MM.1S (cell line): ENCODE measurements at regions not wholly inside any gene's neighbourhood (a gene's known extent, or its start where the extent isn't known, plus 50 kb on each side); places are given as distances from the start of the nearest gene placed in this dataset.

ENCODE experiments used
- DNase-seq: peaks from one replicate; pipeline ENCODE4 v3.0.0-alpha.2; 2015
- H2AFZ ChIP-seq: fragments of 300-600 bp; sonication (generic); 2 replicates; pipeline ENCODE4 v1.6.0; 2016; ENCODE audit warnings: antibody characterized with exemption, low read length
- H3F3A ChIP-seq: fragments of 300-600 bp; sonication (generic); 2 replicates; pipeline ENCODE4 v1.6.1; 2016; ENCODE audit warnings: mild to moderate bottlenecking, antibody characterized with exemption, low read length, moderate library complexity, mixed read lengths; ENCODE audit not compliant: insufficient read depth
- H3K27ac ChIP-seq: fragments of 300-600 bp; sonication (generic); 2 replicates; pipeline ENCODE4 v1.5.1; 2016; ENCODE audit warnings: mild to moderate bottlenecking, low read length
- H3K27me3 ChIP-seq: fragments of 300-600 bp; sonication (generic); replicated peaks from 2 replicates; pipeline ENCODE4 v1.6.0; 2016; ENCODE audit warnings: low read length; ENCODE audit not compliant: insufficient read depth
- H3K36me3 ChIP-seq: fragments of 300-600 bp; sonication (generic); replicated peaks from 2 replicates; pipeline ENCODE4 v1.6.1; 2016; ENCODE audit warnings: mild to moderate bottlenecking, low read length, mixed read lengths; ENCODE audit not compliant: insufficient read depth
- H3K4me1 ChIP-seq: fragments of 300-600 bp; sonication (generic); 2 replicates; pipeline ENCODE4 v1.6.1; 2016; ENCODE audit warnings: low read length, mixed read lengths
- H3K4me2 ChIP-seq: fragments of 300-600 bp; sonication (generic); 2 replicates; pipeline ENCODE4 v1.6.0; 2016; ENCODE audit warnings: low read depth, low read length
- H3K4me3 ChIP-seq: fragments of 300-600 bp; sonication (generic); 2 replicates; pipeline ENCODE4 v1.5.1; 2016; ENCODE audit warnings: low read length, mixed read lengths
- H3K79me2 ChIP-seq: fragments of 300-600 bp; sonication (generic); 2 replicates; pipeline ENCODE4 v1.6.1; 2016; ENCODE audit warnings: mixed run types, low read length, mixed read lengths
- H3K9ac ChIP-seq: fragments of 300-600 bp; sonication (generic); 2 replicates; pipeline ENCODE4 v1.6.1; 2016; ENCODE audit warnings: low read length, mixed read lengths
- H3K9me2 ChIP-seq: fragments of 300-600 bp; sonication (generic); replicated peaks from 2 replicates; pipeline ENCODE4 v1.6.1; 2016; ENCODE audit warnings: mild to moderate bottlenecking, low read length, mixed read lengths; ENCODE audit not compliant: insufficient read depth
- H3K9me3 ChIP-seq: fragments of 300-600 bp; sonication (generic); replicated peaks from 2 replicates; pipeline ENCODE4 v1.6.1; 2016; ENCODE audit warnings: mild to moderate bottlenecking, low read length, mixed read lengths; ENCODE audit not compliant: insufficient read depth
- H4K20me1 ChIP-seq: fragments of 300-600 bp; sonication (generic); 2 replicates; pipeline ENCODE4 v1.6.1; 2016; ENCODE audit warnings: mild to moderate bottlenecking, low read length, moderate library complexity, mixed read lengths; ENCODE audit not compliant: insufficient read depth
- CTCF ChIP-seq: fragments of 300-600 bp; sonication (generic); IDR thresholded peaks from 2 replicates; pipeline ENCODE4 v1.5.1; 2016; ENCODE audit warnings: antibody characterized with exemption, low read length, mixed read lengths
- EZH2 ChIP-seq: fragments of 300-600 bp; sonication (generic); optimal IDR thresholded peaks from 2 replicates; pipeline ENCODE3; 2017; ENCODE audit warnings: low read depth, mild to moderate bottlenecking, antibody characterized with exemption, low read length, mixed read lengths
- EZH2phosphoT487 ChIP-seq: fragments of 300-600 bp; sonication (generic); IDR thresholded peaks from 2 replicates; pipeline ENCODE4 v1.6.1; 2018; ENCODE audit warnings: antibody characterized with exemption, low read length

- Histone ChIP-seq H3K36me3 (no peaks in the 10 kb centered on the region), H3K4me2 (no peak overlapping the region), H3F3A (no peaks in the 10 kb centered on the region), H3K4me1 (no peaks in the 10 kb centered on the region), H3K27ac (no peak overlapping the region), H4K20me1 (no peaks in the 10 kb centered on the region), H3K9me2 (no peaks in the 10 kb centered on the region), H3K79me2 (no peaks in the 10 kb centered on the region), H3K9me3 (no peaks in the 10 kb centered on the region), H3K27me3 (no peaks in the 10 kb centered on the region), H3K4me3 (no peak overlapping the region), H2AFZ (no peak overlapping the region), H3K9ac (no peak overlapping the region)
- no peak for DNase-seq
- TF ChIP-seq EZH2phosphoT487 (no peak), CTCF (no peak), EZH2 (no peak)
Measured at GRCh38 chr4:20364969-20365368, 113.3 kb downstream of the SLIT2 start.

DNA sequence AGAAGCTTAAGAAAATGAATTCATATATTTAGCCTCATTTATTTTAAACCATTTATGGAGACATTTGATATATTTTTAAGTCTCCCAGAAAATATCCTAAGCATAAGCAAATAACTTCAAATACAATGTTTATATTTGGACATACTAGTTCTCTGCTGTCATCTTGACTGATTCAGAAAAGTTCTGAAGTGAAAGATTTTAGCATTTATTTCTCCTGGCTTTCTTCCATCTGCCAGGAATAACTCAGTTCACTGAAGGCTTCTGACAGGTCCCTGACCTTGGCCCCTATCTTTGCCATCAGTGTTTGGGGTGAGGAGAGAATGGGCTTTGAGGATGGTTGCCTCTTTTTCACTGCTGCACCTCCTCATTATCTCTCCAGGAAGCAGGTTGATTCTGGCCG lies 115.7 kb downstream of the SLIT2 start:
- H3K9me3 ChIP-seq = no peaks in the 10 kb centered on the region
- H3K4me3 ChIP-seq = no peak overlapping the region
- TF ChIP-seq EZH2phosphoT487 = no peak
- TF ChIP-seq CTCF = no peak
- TF ChIP-seq EZH2 = no peak
- no peaks in the 10 kb centered on the region for H3K79me2 ChIP-seq
- DNase-seq = no peak
- H3K36me3 ChIP-seq = no peaks in the 10 kb centered on the region
- H3K4me2 ChIP-seq = no peak overlapping the region
- no peak overlapping the region for H3K9ac ChIP-seq
- H3F3A ChIP-seq = no peaks in the 10 kb centered on the region
- no peaks in the 10 kb centered on the region for H3K27me3 ChIP-seq
- no peak overlapping the region for H3K27ac ChIP-seq
- no peaks in the 10 kb centered on the region for H3K4me1 ChIP-seq
- H3K9me2 ChIP-seq = no peaks in the 10 kb centered on the region
- no peak overlapping the region for H2AFZ ChIP-seq
- H4K20me1 ChIP-seq = no peaks in the 10 kb centered on the region

DNA sequence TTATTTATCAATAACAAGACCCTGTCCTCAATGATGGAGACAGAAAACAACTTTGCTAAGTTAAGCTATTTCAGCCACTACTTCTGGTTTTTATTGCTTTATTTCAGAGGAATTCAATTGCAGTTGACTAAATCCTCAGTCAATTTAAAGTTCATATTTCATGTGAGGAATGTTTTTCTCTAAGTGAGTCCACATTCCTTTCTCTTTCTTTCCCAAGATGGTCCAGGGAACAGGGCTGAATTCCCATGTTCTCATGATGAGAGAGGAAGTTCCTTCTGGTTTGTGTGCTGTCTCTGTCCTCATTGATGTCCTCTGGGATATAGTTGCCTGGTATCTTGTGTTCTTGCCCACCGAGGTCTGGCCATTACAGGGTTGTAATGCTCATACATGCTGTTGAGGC lies 117.2 kb downstream of the SLIT2 start:
- no peak overlapping the region for H3K4me2 ChIP-seq
- no peaks in the 10 kb centered on the region for H3K27me3 ChIP-seq
- DNase-seq = no peak
- H2AFZ ChIP-seq = no peak overlapping the region
- no peaks in the 10 kb centered on the region for H3K9me3 ChIP-seq
- no peak for TF ChIP-seq EZH2phosphoT487
- TF ChIP-seq CTCF = no peak
- TF ChIP-seq EZH2 = no peak
- H3K4me1 ChIP-seq = no peaks in the 10 kb centered on the region
- no peaks in the 10 kb centered on the region for H3K9me2 ChIP-seq
- H3K27ac ChIP-seq = no peak overlapping the region
- H3F3A ChIP-seq = no peaks in the 10 kb centered on the region
- H3K4me3 ChIP-seq = no peak overlapping the region
- no peaks in the 10 kb centered on the region for H4K20me1 ChIP-seq
- H3K79me2 ChIP-seq = no peaks in the 10 kb centered on the region
- no peak overlapping the region for H3K9ac ChIP-seq
- H3K36me3 ChIP-seq = no peaks in the 10 kb centered on the region

DNA sequence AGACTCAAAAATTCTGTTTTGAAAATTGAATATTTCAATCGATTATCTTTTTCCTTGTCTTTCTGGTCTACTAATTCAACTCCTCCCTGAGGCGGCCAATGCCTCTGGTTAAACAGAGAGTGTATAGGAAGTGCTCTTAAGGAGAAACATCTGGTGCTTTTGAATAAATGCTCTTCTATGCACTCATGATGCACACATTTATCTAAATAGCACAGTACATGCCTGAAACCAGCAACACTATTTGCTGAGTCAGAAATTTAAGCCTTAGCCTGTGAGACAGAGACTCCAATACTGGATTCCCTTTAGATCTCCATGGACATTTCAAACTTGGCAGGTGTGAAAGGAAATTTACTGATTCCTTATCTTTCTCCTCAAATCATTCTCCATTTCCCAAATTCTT lies 118.6 kb downstream of the SLIT2 start:
- Histone ChIP-seq H3K79me2 (no peaks in the 10 kb centered on the region), H3F3A (no peaks in the 10 kb centered on the region), H4K20me1 (no peaks in the 10 kb centered on the region), H3K9me3 (no peaks in the 10 kb centered on the region), H3K4me1 (no peaks in the 10 kb centered on the region), H3K4me2 (no peak overlapping the region), H2AFZ (no peak overlapping the region), H3K27ac (no peak overlapping the region), H3K9me2 (no peaks in the 10 kb centered on the region), H3K4me3 (no peak overlapping the region), H3K36me3 (no peaks in the 10 kb centered on the region), H3K27me3 (no peaks in the 10 kb centered on the region), H3K9ac (no peak overlapping the region)
- no peak for TF ChIP-seq CTCF
- no peak for TF ChIP-seq EZH2phosphoT487
- DNase-seq = no peak
